ENCODE measurements at regions not wholly inside any gene's neighbourhood (a gene's known extent, or its start where the extent isn't known, plus 50 kb on each side); places are given as distances from the start of the nearest gene placed in this dataset.

DNA sequence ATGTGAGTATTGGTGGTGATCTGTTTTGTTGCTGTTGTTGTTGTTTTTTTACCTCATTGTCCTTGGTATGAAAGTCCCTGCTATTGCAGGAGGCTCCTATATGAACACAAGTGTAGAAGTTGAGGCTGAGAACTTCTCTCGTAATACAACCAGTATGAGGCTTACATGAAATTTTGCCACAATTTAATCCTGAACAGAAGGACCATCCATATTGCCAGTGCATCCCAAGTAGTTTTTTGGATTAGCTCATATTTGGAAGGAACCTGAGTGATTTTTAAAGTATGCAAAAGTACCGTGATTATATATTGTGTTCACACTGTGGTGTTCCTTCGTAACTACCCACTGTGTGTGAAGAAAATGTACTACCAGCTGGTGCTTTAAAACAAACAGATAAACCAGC is 2095.5 kb upstream of the WWC1 start:
- no peaks in the 10 kb centered on the region for H3K27me3 Mint-ChIP-seq
- ATAC-seq (no peak), DNase-seq (no peak)
- H3K27ac Mint-ChIP-seq, result no peak overlapping the region
- Histone ChIP-seq H3K4me1 (ENCODE audit: control insufficient read depth in 2 of 2, insufficient read depth in 2 of 2, low read length in 2 of 2) (no peaks in the 10 kb centered on the region), H3K27ac (ENCODE audit: low read depth, low read length) (no peak overlapping the region), H3K27me3 (ENCODE audit: control insufficient read depth in 2 of 2, insufficient read depth in 2 of 2, low read length in 2 of 2) (no peaks in the 10 kb centered on the region), H3K36me3 (ENCODE audit: control insufficient read depth in 2 of 3, insufficient read depth in 3 of 3, low read length in 3 of 3) (no peaks in the 10 kb centered on the region), H3K4me3 (ENCODE audit: low read length) (no peak overlapping the region), H3K9me3 (ENCODE audit: control insufficient read depth in 2 of 3, low read length in 3 of 3) (no peaks in the 10 kb centered on the region)
- no peaks in the 10 kb centered on the region for H3K4me1 Mint-ChIP-seq
- intact Hi-C loops (cut with micrococcal nuclease), result no loop called here
- H3K36me3 Mint-ChIP-seq, result no peaks in the 10 kb centered on the region
- no peak overlapping the region for H3K4me3 Mint-ChIP-seq
- POLR2A ChIA-PET, result no interaction called here
- peaks cover 0 to 17% (median 4%) of the 10 kb centered on the region in 11 donors for H3K9me3 Mint-ChIP-seq
- CTCF ChIA-PET, result no interaction called here

DNA sequence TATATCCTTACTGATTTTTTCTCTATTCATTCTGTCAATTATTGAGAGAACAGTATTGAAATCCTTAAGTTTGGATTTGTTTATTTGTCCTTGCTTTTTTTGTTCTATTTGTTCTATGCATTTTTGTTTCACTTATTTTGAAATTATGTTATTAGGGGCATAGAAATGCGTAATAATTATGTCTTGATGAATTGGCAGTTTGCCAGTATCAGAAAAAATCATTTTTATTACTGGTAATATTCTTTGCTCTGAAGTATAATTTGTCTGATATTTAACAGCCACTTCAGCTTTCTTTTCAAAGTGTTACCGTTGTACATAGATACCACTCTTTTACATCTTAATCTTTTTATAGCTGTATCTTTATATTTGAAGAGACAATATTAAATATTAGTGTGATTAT is 2090.9 kb upstream of the WWC1 start:
- Histone ChIP-seq H3K27ac (ENCODE audit: low read depth, low read length) (no peak overlapping the region), H3K9me3 (ENCODE audit: control insufficient read depth in 2 of 3, low read length in 3 of 3) (no peaks in the 10 kb centered on the region), H3K4me1 (ENCODE audit: control insufficient read depth in 2 of 2, insufficient read depth in 2 of 2, low read length in 2 of 2) (no peaks in the 10 kb centered on the region), H3K27me3 (ENCODE audit: control insufficient read depth in 2 of 2, insufficient read depth in 2 of 2, low read length in 2 of 2) (no peaks in the 10 kb centered on the region), H3K36me3 (ENCODE audit: control insufficient read depth in 2 of 3, insufficient read depth in 3 of 3, low read length in 3 of 3) (no peaks in the 10 kb centered on the region), H3K4me3 (ENCODE audit: low read length) (no peak overlapping the region)
- Mint-ChIP-seq H3K27ac (no peak overlapping the region), H3K9me3 (peaks cover 0 to 19% (median 5%) of the 10 kb centered on the region in 11 donors), H3K4me3 (no peak overlapping the region), H3K4me1 (no peaks in the 10 kb centered on the region), H3K27me3 (no peaks in the 10 kb centered on the region), H3K36me3 (no peaks in the 10 kb centered on the region)
- POLR2A ChIA-PET, result no interaction called here
- intact Hi-C loops (cut with micrococcal nuclease), result no loop called here
- CTCF ChIA-PET, result no interaction called here
- DNase-seq (no peak), ATAC-seq (no peak)

DNA sequence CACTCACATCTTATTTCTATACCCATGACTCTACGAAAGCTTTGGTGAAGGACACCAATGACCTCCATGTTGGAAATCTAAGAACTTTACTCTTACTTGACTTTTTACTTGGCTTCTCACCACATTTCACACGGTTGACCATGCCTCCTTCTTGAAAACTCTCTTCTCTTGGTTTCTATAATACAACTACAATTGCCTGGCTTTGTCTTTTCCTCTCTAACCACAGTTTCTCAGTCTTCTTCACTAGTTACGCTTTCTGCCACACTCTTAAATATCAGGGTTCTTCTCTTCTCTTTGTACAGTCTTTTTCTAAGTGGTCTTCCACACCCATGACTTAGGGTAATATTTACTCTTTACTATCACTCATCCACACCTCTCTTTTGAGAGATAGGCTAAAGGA is 2079.8 kb upstream of the WWC1 start:
- H3K4me1 Mint-ChIP-seq, result no peaks in the 10 kb centered on the region
- H3K36me3 Mint-ChIP-seq, result no peaks in the 10 kb centered on the region
- no peak for ATAC-seq
- CTCF ChIA-PET, result no interaction called here
- Histone ChIP-seq H3K36me3 (ENCODE audit: control insufficient read depth in 2 of 3, insufficient read depth in 3 of 3, low read length in 3 of 3) (no peaks in the 10 kb centered on the region), H3K27ac (ENCODE audit: low read depth, low read length) (no peak overlapping the region), H3K9me3 (ENCODE audit: control insufficient read depth in 2 of 3, low read length in 3 of 3) (no peaks in the 10 kb centered on the region), H3K4me3 (ENCODE audit: low read length) (no peak overlapping the region), H3K27me3 (ENCODE audit: control insufficient read depth in 2 of 2, insufficient read depth in 2 of 2, low read length in 2 of 2) (no peaks in the 10 kb centered on the region), H3K4me1 (ENCODE audit: control insufficient read depth in 2 of 2, insufficient read depth in 2 of 2, low read length in 2 of 2) (no peaks in the 10 kb centered on the region)
- H3K27me3 Mint-ChIP-seq, result no peaks in the 10 kb centered on the region
- DNase-seq, result no peak
- POLR2A ChIA-PET, result no interaction called here
- no peak overlapping the region for H3K27ac Mint-ChIP-seq
- H3K9me3 Mint-ChIP-seq, result peaks cover 0 to 22% (median 8%) of the 10 kb centered on the region in 11 donors
- no peak overlapping the region for H3K4me3 Mint-ChIP-seq
- intact Hi-C loops (cut with micrococcal nuclease), result no loop called here

DNA sequence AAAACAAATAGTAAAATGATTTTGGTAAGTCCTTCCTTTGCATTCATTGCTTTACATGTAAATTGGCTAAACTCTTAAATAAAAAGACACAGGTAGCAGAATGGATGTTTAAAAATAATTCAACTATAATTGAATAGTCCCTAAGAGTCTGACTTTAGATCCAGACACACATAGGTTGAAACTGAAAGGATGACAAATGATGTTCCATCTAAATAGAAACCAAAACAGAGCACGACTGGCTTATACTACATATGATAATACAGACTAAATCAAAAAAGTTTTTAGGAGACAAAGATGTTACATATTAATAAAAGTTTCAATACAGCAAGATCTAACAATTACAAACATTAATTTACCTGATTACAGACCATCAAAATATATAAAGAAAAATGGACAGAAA is 2055.1 kb upstream of the WWC1 start:
- ChIA-PET CTCF (no interaction called here), POLR2A (no interaction called here)
- H3K4me1 Mint-ChIP-seq, result no peaks in the 10 kb centered on the region
- H3K4me3 Mint-ChIP-seq, result no peak overlapping the region
- peaks cover 3 to 48% (median 9%) of the 10 kb centered on the region in 11 donors for H3K9me3 Mint-ChIP-seq
- no peaks in the 10 kb centered on the region for H3K27me3 Mint-ChIP-seq
- Histone ChIP-seq H3K4me3 (ENCODE audit: low read length) (no peak overlapping the region), H3K9me3 (ENCODE audit: control insufficient read depth in 2 of 3, low read length in 3 of 3) (no peaks in the 10 kb centered on the region), H3K27ac (ENCODE audit: low read depth, low read length) (no peak overlapping the region), H3K27me3 (ENCODE audit: control insufficient read depth in 2 of 2, insufficient read depth in 2 of 2, low read length in 2 of 2) (no peaks in the 10 kb centered on the region), H3K4me1 (ENCODE audit: control insufficient read depth in 2 of 2, insufficient read depth in 2 of 2, low read length in 2 of 2) (no peaks in the 10 kb centered on the region), H3K36me3 (ENCODE audit: control insufficient read depth in 2 of 3, insufficient read depth in 3 of 3, low read length in 3 of 3) (no peaks in the 10 kb centered on the region)
- H3K36me3 Mint-ChIP-seq, result no peaks in the 10 kb centered on the region
- intact Hi-C loops (cut with micrococcal nuclease), result no loop called here
- no peak overlapping the region for H3K27ac Mint-ChIP-seq
- ATAC-seq (no peak), DNase-seq (no peak)

DNA sequence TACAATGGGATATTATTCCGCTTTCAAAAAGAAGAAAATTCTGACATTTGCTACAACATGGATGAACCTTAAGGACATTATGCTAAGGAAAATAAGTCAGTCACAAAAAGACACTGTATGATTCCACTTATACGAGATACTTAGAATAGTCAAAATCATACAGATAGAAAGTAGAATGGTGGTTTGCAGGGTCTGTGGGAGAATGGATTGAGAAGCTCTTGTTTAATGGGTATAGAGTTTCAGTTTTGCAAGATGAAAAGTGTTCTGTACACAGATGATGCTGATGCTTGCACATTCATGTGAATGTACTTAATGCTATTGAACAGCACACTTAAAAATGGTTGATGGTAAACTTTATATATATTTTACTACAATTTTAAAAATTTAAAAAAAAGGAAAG is 2050.7 kb upstream of the WWC1 start:
- H3K27ac Mint-ChIP-seq, result no peak overlapping the region
- POLR2A ChIA-PET, result no interaction called here
- ATAC-seq, result no peak

DNA sequence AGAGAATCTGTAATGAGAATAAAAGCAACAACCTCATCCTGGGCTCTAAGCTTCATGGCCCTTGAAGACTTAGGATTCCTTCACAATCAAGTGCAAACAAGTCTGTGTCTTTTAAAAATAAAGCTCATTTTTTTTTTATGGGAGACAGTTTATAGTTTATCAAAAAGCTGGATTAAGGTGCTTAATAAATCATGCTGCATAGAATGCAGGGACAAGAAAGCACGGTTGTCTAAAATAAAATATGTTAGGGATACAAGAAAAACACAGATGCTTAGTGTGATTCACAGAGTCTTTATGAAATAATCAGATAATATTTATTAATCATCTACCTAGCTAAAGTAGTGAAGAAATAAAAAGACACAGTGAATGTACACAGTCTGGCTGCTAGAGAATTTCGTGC is 2045.9 kb upstream of the WWC1 start:
- no peaks in the 10 kb centered on the region for H3K27me3 ChIP-seq (ENCODE audit: control insufficient read depth in 2 of 2, insufficient read depth in 2 of 2, low read length in 2 of 2)
- H3K27me3 Mint-ChIP-seq, result no peaks in the 10 kb centered on the region
- no peak overlapping the region for H3K4me3 Mint-ChIP-seq
- no peaks in the 10 kb centered on the region for H3K36me3 ChIP-seq (ENCODE audit: control insufficient read depth in 2 of 3, insufficient read depth in 3 of 3, low read length in 3 of 3)
- POLR2A ChIA-PET, result no interaction called here
- no peak overlapping the region for H3K27ac Mint-ChIP-seq
- H3K4me3 ChIP-seq (ENCODE audit: low read length), result no peak overlapping the region
- no peaks in the 10 kb centered on the region for H3K4me1 Mint-ChIP-seq
- no peak overlapping the region for H3K27ac ChIP-seq (ENCODE audit: low read depth, low read length)
- CTCF ChIA-PET, result no interaction called here
- H3K9me3 ChIP-seq (ENCODE audit: control insufficient read depth in 2 of 3, low read length in 3 of 3), result no peaks in the 10 kb centered on the region
- ATAC-seq (no peak), DNase-seq (no peak)
- H3K9me3 Mint-ChIP-seq, result peaks cover 3 to 25% (median 10%) of the 10 kb centered on the region in 11 donors
- intact Hi-C loops (cut with micrococcal nuclease), result no loop called here
- H3K36me3 Mint-ChIP-seq, result no peaks in the 10 kb centered on the region
- H3K4me1 ChIP-seq (ENCODE audit: control insufficient read depth in 2 of 2, insufficient read depth in 2 of 2, low read length in 2 of 2), result no peaks in the 10 kb centered on the region

More for the DNA sequence above, 2050.7 kb upstream of the WWC1 start:
- H3K4me1 ChIP-seq (ENCODE audit: control insufficient read depth in 2 of 2, insufficient read depth in 2 of 2, low read length in 2 of 2), result no peaks in the 10 kb centered on the region
- H3K27ac ChIP-seq (ENCODE audit: low read depth, low read length), result no peak overlapping the region
- no peak for DNase-seq
- no peaks in the 10 kb centered on the region for H3K36me3 ChIP-seq (ENCODE audit: control insufficient read depth in 2 of 3, insufficient read depth in 3 of 3, low read length in 3 of 3)
- Mint-ChIP-seq H3K36me3 (no peaks in the 10 kb centered on the region), H3K27me3 (no peaks in the 10 kb centered on the region), H3K4me3 (no peak overlapping the region), H3K4me1 (no peaks in the 10 kb centered on the region), H3K9me3 (peaks cover 2 to 38% (median 5%) of the 10 kb centered on the region in 11 donors)
- intact Hi-C loops (cut with micrococcal nuclease), result no loop called here
- H3K9me3 ChIP-seq (ENCODE audit: control insufficient read depth in 2 of 3, low read length in 3 of 3), result no peaks in the 10 kb centered on the region
- no peak overlapping the region for H3K4me3 ChIP-seq (ENCODE audit: low read length)
- CTCF ChIA-PET, result no interaction called here
- H3K27me3 ChIP-seq (ENCODE audit: control insufficient read depth in 2 of 2, insufficient read depth in 2 of 2, low read length in 2 of 2), result no peaks in the 10 kb centered on the region

DNA sequence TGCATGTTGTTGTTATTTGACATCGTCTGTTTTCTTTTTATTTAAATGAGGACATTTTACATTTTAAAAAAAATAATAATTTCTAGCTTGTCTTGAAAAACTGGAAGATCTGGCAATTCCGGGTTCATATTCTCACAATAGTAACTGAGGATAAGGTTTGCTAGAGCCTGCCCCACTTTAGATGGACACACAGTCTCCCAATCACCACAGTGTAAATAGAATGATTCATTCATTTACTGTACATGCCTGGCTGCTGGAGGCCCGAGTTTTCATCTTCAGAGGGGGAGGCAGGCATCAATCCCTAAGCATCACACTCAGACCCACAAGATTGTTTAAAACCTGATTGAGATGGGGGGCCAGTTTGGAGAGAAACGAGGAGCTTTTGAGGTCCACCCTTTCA is 2039.7 kb upstream of the WWC1 start:
- H3K9me3 Mint-ChIP-seq, result peaks cover 0 to 31% (median 10%) of the 10 kb centered on the region in 11 donors
- H3K27ac Mint-ChIP-seq, result no peak overlapping the region
- intact Hi-C loops (cut with micrococcal nuclease), result no loop called here
- no peaks in the 10 kb centered on the region for H3K36me3 Mint-ChIP-seq
- no peak overlapping the region for H3K27ac ChIP-seq (ENCODE audit: low read depth, low read length)
- no peaks in the 10 kb centered on the region for H3K4me1 Mint-ChIP-seq
- no peaks in the 10 kb centered on the region for H3K27me3 ChIP-seq (ENCODE audit: control insufficient read depth in 2 of 2, insufficient read depth in 2 of 2, low read length in 2 of 2)
- H3K36me3 ChIP-seq (ENCODE audit: control insufficient read depth in 2 of 3, insufficient read depth in 3 of 3, low read length in 3 of 3), result no peaks in the 10 kb centered on the region
- no peak for ATAC-seq
- H3K4me1 ChIP-seq (ENCODE audit: control insufficient read depth in 2 of 2, insufficient read depth in 2 of 2, low read length in 2 of 2), result no peaks in the 10 kb centered on the region
- DNase-seq, result no peak
- H3K4me3 Mint-ChIP-seq, result no peak overlapping the region
- POLR2A ChIA-PET, result no interaction called here
- H3K4me3 ChIP-seq (ENCODE audit: low read length), result no peak overlapping the region
- H3K27me3 Mint-ChIP-seq, result no peaks in the 10 kb centered on the region
- CTCF ChIA-PET, result interaction anchor here (0.7 kb wide), 1 partner anchor 77 kb away, joined by 3 read pairs; no protein-coding TSS in a partner anchor
- no peaks in the 10 kb centered on the region for H3K9me3 ChIP-seq (ENCODE audit: control insufficient read depth in 2 of 3, low read length in 3 of 3)

Measured in naive thymus-derived CD4-positive, alpha-beta T cell (primary cell).